H1 (cell line): ENCODE measurements at regions not wholly inside any gene's neighbourhood (a gene's known extent, or its start where the extent isn't known, plus 50 kb on each side); places are given as distances from the start of the nearest gene placed in this dataset.

Source experiments
- CTCF ChIA-PET: fragments of 300-600 bp; sonication (Branson Sonifier 250); formaldehyde crosslinking; loops from one replicate; lab custom pipeline; 2021; ENCODE audit not compliant: partially characterized antibody; lab: Charles Lee
- POLR2A ChIA-PET: fragments of 300-600 bp; sonication (Branson Sonifier 250); formaldehyde crosslinking; loops from one replicate; lab custom pipeline; 2021; ENCODE audit warnings: inconsistent platforms; ENCODE audit not compliant: partially characterized antibody; lab: Charles Lee
- DNase-seq, 2 experiments: peaks; one replicate each; pipeline versions ENCODE4 v3.0.0 to v3.0.0-alpha.2; 2010 to 2022; ENCODE audit warnings: low spot score in 2 of 2, low read depth in 1 of 2, mixed read lengths in 1 of 2
- FAIRE-seq: peaks from 2 replicates; lab custom pipeline; 2011; peaks lifted over from hg19 to GRCh38; lab: Jason Lieb, UNC
- H2AFZ ChIP-seq: 2 replicates; pipeline ENCODE4 v1.8.1; 2012; ENCODE audit warnings: low read length, inconsistent platforms
- H2AK5ac ChIP-seq: 2 replicates; pipeline ENCODE4 v1.6.1; 2013; ENCODE audit warnings: low read depth, low read length
- H2BK120ac ChIP-seq: replicated peaks from 2 replicates; pipeline ENCODE3; 2013; ENCODE audit warnings: low read depth, low read length, inconsistent platforms
- H2BK12ac ChIP-seq: 2 replicates; pipeline ENCODE4 v1.6.1; 2013; ENCODE audit warnings: low read depth, low read length
- H2BK15ac ChIP-seq: 2 replicates; pipeline ENCODE4 v1.6.1; 2013; ENCODE audit warnings: low read length
- H2BK20ac ChIP-seq: 2 replicates; pipeline ENCODE4 v1.6.1; 2013; ENCODE audit warnings: low read length
- H2BK5ac ChIP-seq: 2 replicates; pipeline ENCODE4 v1.6.1; 2013; ENCODE audit warnings: low read depth, low read length
- H3K14ac ChIP-seq: 2 replicates; pipeline ENCODE4 v1.6.1; 2013; ENCODE audit warnings: inconsistent platforms; ENCODE audit not compliant: insufficient read length
- H3K18ac ChIP-seq: 2 replicates; pipeline ENCODE4 v1.6.1; 2013; ENCODE audit warnings: low read length; ENCODE audit errors: extremely low read depth
- H3K23ac ChIP-seq: 2 replicates; pipeline ENCODE4 v1.6.1; 2013; ENCODE audit warnings: inconsistent platforms; ENCODE audit not compliant: insufficient read length
- H3K23me2 ChIP-seq: 2 replicates; pipeline ENCODE4 v1.6.1; 2013; ENCODE audit warnings: low read depth, low read length
- H3K27ac ChIP-seq: 2 replicates; pipeline ENCODE4 v1.6.1; 2011; ENCODE audit warnings: low read depth, low read length, inconsistent platforms
- H3K27me3 ChIP-seq, 4 experiments: replicated peaks in 1 of 4; 1 replicate in 1 of 4; 2 replicates in 3 of 4; pipeline versions ENCODE4 v1.6.1 to v1.8.1; 2011 to 2013; ENCODE audit warnings: low read length in 3 of 4, mild to moderate bottlenecking in 3 of 4, inconsistent platforms in 2 of 4, mixed read lengths in 2 of 4, moderate library complexity in 1 of 4; ENCODE audit not compliant: control insufficient read depth in 3 of 4, insufficient read depth in 3 of 4; ENCODE audit errors: extremely low read depth in 1 of 4
- H3K36me3 ChIP-seq, 4 experiments: 2 replicates each; pipeline versions ENCODE4 v1.6.1 to v1.8.1; 2011 to 2013; ENCODE audit warnings: mild to moderate bottlenecking in 4 of 4, low read length in 3 of 4, moderate library complexity in 2 of 4, control low read depth in 1 of 4, inconsistent platforms in 1 of 4; ENCODE audit not compliant: insufficient read depth in 4 of 4, control insufficient read depth in 2 of 4
- H3K4ac ChIP-seq: replicated peaks from 2 replicates; pipeline ENCODE3; 2013; ENCODE audit warnings: low read length, low read depth, mixed read lengths, inconsistent platforms; ENCODE audit not compliant: insufficient read length
- H3K4me1 ChIP-seq, 4 experiments: replicated peaks in 1 of 4; 1 replicate in 1 of 4; 2 replicates in 3 of 4; pipeline versions ENCODE4 v1.6.1 to v1.8.1; 2011 to 2013; ENCODE audit warnings: low read length in 3 of 4, inconsistent platforms in 2 of 4, mixed read lengths in 1 of 4; ENCODE audit not compliant: insufficient read depth in 4 of 4, control insufficient read depth in 3 of 4
- H3K4me2 ChIP-seq, 2 experiments: 2 replicates each; pipeline versions ENCODE4 v1.6.1 to v1.8.1; 2011 to 2013; ENCODE audit warnings: low read depth in 2 of 2, low read length in 2 of 2, control low read depth in 1 of 2, inconsistent platforms in 1 of 2, mild to moderate bottlenecking in 1 of 2; ENCODE audit not compliant: insufficient read depth in 1 of 2
- H3K4me3 ChIP-seq, 4 experiments: fragments of 200-600, 300-600 bp in 1 of 4; sonication (generic), shearing (Covaris generic), sonication (Bioruptor Twin) in 1 of 4; 2 replicates each; pipeline versions ENCODE4 v1.5.1 to v1.8.1; 2011 to 2016; ENCODE audit warnings: low read length in 4 of 4, low read depth in 3 of 4, control low read depth in 2 of 4, inconsistent platforms in 2 of 4, mild to moderate bottlenecking in 2 of 4, mixed read lengths in 1 of 4, moderate library complexity in 1 of 4; ENCODE audit not compliant: insufficient read depth in 2 of 4; ENCODE audit errors: extremely low read depth in 1 of 4
- H3K56ac ChIP-seq: replicated peaks from 2 replicates; pipeline ENCODE3; 2013; ENCODE audit warnings: low read depth, mild to moderate bottlenecking, mixed read lengths, low read length, inconsistent platforms; ENCODE audit not compliant: insufficient read length
- H3K79me1 ChIP-seq: 2 replicates; pipeline ENCODE4 v1.6.1; 2013; ENCODE audit warnings: low read depth, low read length, control low read depth
- H3K79me2 ChIP-seq, 2 experiments: 2 replicates each; pipeline versions ENCODE4 v1.6.1 to v1.8.1; 2012 to 2013; ENCODE audit warnings: low read length in 2 of 2, mild to moderate bottlenecking in 2 of 2, inconsistent platforms in 1 of 2; ENCODE audit not compliant: insufficient read depth in 2 of 2, control insufficient read depth in 1 of 2
- H3K9ac ChIP-seq, 4 experiments: replicated peaks in 1 of 4; 1 replicate in 1 of 4; 2 replicates in 3 of 4; pipeline versions ENCODE4 v1.6.1 to v1.8.1; 2011 to 2013; ENCODE audit warnings: low read depth in 3 of 4, low read length in 3 of 4, control low read depth in 2 of 4, mild to moderate bottlenecking in 2 of 4, moderate library complexity in 2 of 4, inconsistent platforms in 1 of 4; ENCODE audit errors: extremely low read depth in 1 of 4
- H3K9me3 ChIP-seq, 2 experiments: 2 replicates each; pipeline versions ENCODE4 v1.6.1 to v1.8.1; 2012 to 2013; ENCODE audit warnings: mild to moderate bottlenecking in 2 of 2, moderate library complexity in 2 of 2, control low read depth in 1 of 2, inconsistent platforms in 1 of 2, low read depth in 1 of 2, low read length in 1 of 2, mixed read lengths in 1 of 2; ENCODE audit not compliant: insufficient read depth in 2 of 2
- H4K20me1 ChIP-seq, 2 experiments: replicated peaks in 1 of 2; 2 replicates each; pipeline versions ENCODE3 to v1.8.1; 2011 to 2013; ENCODE audit warnings: inconsistent platforms in 2 of 2, low read length in 2 of 2, mild to moderate bottlenecking in 1 of 2; ENCODE audit not compliant: insufficient read depth in 2 of 2, control insufficient read depth in 1 of 2
- H4K5ac ChIP-seq: 2 replicates; pipeline ENCODE4 v1.6.1; 2013; ENCODE audit warnings: low read length, low read depth, mixed read lengths, inconsistent platforms; ENCODE audit not compliant: insufficient read length
- H4K8ac ChIP-seq: 2 replicates; pipeline ENCODE4 v1.8.0; 2013; ENCODE audit warnings: mild to moderate bottlenecking, moderate library complexity, low read length, inconsistent platforms; ENCODE audit not compliant: insufficient read depth; ENCODE audit errors: extremely low read depth
- H4K91ac ChIP-seq: replicated peaks from 2 replicates; pipeline ENCODE3; 2013; ENCODE audit warnings: low read length, mixed read lengths, inconsistent platforms; ENCODE audit not compliant: insufficient read length
- KDM5A ChIP-seq: fragments of 200-600 bp; IDR thresholded peaks from 2 replicates; pipeline ENCODE4 v1.7.1; 2012; ENCODE audit warnings: mild to moderate bottlenecking, low read length, inconsistent platforms, mixed read lengths
- SIX5 ChIP-seq: IDR thresholded peaks from 2 replicates; pipeline ENCODE4 v1.6.1; 2011; ENCODE audit warnings: mild to moderate bottlenecking, low read depth, low read length
- WGBS, 2 experiments: shearing (Covaris generic) in 1 of 2; methylation state at CpG; one replicate each; pipeline versions ENCODE4 v1.1.6 to v1.1.7; 2013 to 2015; ENCODE audit warnings: low lambda C conversion rate in 2 of 2, mixed read lengths in 2 of 2, inconsistent platforms in 1 of 2, low coverage in 1 of 2, missing lambda C conversion rate in 1 of 2; ENCODE audit not compliant: insufficient replicate concordance in 2 of 2, insufficient coverage in 1 of 2, insufficient read length in 1 of 2; ENCODE audit errors: extremely low coverage in 1 of 2, missing lambda C conversion rate in 1 of 2; 5-methylcytosine and 5-hydroxymethylcytosine counted together

GRCh38 chr3:167892205-167892604, 156.7 kb downstream of the SERPINI1 start:
- Histone ChIP-seq H2AFZ (0 out of 2 replicates have a peak overlapping the region, but pooled peaks have one; percentile 13), H3K9ac (no peak overlapping the region), H3K27me3 (no peaks in the 10 kb centered on the region), H2BK20ac (no peak overlapping the region), H3K27ac (no peak overlapping the region), H3K9me3 (no peaks in the 10 kb centered on the region), H2BK12ac (no peak overlapping the region), H3K4me2 (no peak overlapping the region), H4K20me1 (no peaks in the 10 kb centered on the region), H2AK5ac (no peak overlapping the region), H2BK120ac (no peak overlapping the region), H2BK15ac (no peak overlapping the region), H3K4me3 (no peak overlapping the region), H3K56ac (no peak overlapping the region), H4K5ac (no peak overlapping the region), H4K91ac (no peak overlapping the region), H3K23ac (no peak overlapping the region), H2BK5ac (no peak overlapping the region), H4K8ac (no peak overlapping the region), H3K4ac (no peak overlapping the region), H3K36me3 (no peaks in the 10 kb centered on the region), H3K18ac (no peak overlapping the region), H3K79me2 (no peaks in the 10 kb centered on the region), H3K4me1 (peaks cover 0 to 5% (median 0%) of the 10 kb centered on the region in 4 experiments; a peak in 1 of 7 replicates), H3K79me1 (no peaks in the 10 kb centered on the region), H3K14ac (no peak overlapping the region), H3K23me2 (no peaks in the 10 kb centered on the region)
- WGBS, 2 experiments, result 74% methylated on average over 4 of the region's 4 CpGs; no CpG with 5 or more reads in 1 of the 2 experiments
- TF ChIP-seq KDM5A (no peak), SIX5 (no peak)
- CTCF ChIA-PET, result interaction anchor here (0.7 to 2.8 kb wide), 6 partner anchors 10 to 484 kb away, joined by 3 to 16 read pairs (median 3); no protein-coding TSS in a partner anchor
- POLR2A ChIA-PET, result no interaction called here
- FAIRE-seq (no peak), DNase-seq (no peak)
